ENCODE measurements at regions not wholly inside any gene's neighbourhood (a gene's known extent, or its start where the extent isn't known, plus 50 kb on each side); places are given as distances from the start of the nearest gene placed in this dataset.

DNA sequence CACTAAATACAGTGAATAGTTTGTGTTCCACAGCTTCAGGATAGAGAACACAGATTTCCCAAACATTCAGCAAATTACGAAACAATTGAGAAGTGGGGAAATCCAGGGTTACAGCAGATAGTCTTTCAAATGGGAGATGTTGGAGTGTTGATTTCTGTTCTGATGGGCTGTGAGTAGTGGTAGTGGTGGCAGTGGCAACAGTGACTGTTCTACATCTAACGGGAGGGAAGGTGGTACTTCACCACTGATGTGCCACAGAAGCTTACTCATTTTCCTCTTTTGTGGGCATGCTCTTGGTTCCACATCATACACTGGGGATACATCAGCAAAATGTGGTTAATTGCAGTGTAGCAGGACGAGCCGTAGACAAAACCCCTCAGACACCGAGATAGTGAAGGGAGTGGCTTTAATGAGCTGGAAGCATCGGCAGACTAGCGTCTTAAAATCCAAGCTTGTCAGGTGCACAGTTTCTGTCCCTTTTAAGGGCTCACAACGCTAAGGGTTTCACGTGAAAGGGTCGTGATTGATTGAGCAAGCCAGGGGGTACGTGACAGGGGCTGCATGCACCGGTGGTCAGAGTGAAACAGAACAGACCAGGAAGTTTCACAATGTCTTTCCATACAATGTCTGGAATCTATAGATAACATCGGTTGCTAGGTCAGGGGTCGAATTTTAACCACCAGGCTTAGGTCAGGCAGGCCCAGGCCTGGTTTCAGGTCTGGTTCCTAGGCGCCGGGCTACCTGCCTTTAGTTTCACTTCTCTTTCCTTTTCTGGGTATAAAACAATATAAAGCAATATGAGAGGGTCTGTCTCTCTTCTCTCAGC lies 330.6 kb upstream of the FBXO33 start:
- no peak for DNase-seq (ENCODE audit: low read depth)

DNA sequence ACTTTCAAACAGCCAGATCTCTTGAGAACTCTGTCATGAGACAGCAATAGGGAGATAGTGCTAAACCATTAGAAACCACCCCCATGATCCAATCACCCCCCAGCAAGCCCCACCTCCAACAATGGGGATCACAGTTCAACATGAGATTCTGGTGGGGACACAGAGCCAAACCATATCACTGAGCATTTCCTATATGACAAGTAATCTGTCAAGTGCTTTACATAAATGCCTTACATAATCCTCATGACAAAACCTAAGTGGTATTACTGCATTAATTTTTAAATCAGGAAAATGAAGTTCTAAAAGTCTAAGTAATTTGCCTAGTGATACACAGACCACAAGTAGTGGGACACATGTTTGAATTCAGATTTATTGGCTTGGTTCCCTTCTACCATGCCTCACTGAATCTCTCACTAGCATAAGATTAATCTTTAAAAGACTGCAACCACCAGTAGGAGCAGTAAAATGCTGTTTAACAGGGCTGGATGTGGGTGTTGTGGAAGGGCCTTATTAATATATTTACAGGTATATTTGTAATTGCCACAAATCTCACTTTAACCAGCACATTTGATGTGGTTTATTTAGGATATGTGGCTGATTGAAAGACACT lies 323.1 kb upstream of the FBXO33 start:
- no peak for DNase-seq (ENCODE audit: low read depth)

DNA sequence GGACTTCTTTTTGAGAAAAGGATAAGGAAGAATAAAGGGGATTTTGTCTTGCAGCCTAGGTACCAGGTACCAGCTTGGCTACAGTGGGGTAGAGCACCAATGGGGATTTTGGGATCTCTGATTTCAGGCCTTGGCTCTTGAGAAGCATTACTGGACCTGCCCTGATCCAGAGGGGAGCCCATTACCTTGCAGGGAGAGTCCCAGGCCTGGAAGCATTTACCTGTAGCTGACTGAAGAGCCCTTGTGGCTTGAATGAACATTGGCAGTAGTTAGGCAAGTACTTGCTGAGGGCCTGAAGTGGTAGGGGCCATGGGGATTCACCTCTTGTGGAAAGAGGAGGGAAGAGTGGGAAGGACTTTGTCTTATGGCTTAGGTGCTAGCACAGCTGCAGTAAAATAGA lies 308.2 kb upstream of the FBXO33 start:
- no peak for DNase-seq (ENCODE audit: low read depth)

DNA sequence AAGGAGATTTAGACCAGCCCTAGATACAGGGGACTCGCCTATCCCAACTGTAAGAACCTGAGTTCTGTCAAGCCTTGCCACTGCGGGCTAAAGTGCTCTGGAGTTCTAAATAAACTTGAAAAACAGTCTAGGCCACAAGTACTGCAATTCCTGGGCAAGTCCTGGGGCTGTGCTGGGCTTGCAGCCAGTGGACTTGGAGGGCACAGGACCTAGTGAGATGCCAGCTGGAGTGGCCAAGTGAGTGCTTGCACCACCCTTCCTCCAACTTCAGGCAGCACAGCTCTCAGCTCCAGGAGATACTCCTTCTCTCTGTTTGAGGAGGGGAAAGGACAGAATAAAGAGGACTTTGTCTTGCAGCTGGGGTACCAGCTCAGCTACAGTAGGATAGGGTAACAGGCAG lies 307.6 kb upstream of the FBXO33 start:
- no peak for DNase-seq (ENCODE audit: low read depth)

DNA sequence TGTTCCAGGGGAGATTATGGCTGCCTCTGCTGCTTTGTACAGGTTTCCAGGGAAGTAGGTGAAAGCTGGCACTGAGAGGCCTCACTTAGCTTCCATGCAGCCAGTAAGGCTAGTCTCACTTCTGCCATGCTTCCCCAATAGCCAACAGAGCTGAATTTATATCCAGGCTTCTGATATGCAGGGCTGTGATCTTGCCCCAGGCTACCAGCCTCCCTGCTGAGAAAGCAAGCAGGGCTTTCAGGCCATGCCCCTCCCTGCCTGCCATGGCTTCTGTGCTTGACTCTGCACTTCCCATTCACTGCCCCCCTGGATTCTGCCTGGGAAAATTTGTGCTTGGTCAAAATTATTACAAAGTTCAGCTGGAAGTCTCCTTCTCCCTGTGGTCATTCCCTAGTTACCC lies 302.1 kb upstream of the FBXO33 start:
- no peak for DNase-seq (ENCODE audit: low read depth)

DNA sequence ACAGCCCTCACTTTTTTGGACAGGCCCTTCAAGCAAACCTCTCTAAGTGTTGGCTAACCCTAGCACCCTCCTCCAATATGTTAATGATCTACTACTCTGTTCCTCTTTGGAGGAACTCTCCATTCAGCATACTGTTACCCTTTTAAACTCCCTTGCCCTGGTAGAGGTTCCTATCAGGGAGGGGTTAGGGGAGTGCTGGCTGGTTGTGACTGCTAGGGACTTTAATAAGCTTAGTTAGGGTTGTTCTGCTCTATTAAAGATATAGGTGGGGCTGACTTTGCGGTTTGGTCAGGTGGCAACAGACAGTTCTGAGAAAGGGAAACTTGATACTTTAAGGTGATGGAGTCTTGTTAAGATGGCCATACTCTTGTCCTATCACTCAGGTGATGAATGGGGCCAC lies 301.5 kb upstream of the FBXO33 start:
- DNase-seq (ENCODE audit: low read depth): no peak

DNA sequence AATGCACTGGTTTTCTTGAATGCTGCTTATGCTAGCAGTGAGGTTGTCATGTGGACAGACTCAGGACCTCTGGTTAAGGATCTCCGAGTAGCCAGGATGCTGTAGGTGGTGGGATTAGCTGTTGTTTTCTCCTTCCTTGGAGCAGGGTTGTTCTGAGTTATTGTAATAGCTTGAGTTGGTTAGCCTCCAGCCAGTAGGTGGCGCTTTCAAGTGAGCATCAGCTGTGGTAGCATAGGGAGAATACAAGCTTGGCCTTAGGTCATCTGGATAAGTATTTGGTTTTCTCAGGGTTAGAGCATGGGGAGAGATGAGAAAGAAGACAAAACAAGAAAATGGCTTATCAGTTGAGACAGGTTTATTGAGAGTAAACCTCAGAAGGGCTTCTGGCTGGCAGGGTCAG lies 299.7 kb upstream of the FBXO33 start:
- DNase-seq (ENCODE audit: low read depth): no peak

DNA sequence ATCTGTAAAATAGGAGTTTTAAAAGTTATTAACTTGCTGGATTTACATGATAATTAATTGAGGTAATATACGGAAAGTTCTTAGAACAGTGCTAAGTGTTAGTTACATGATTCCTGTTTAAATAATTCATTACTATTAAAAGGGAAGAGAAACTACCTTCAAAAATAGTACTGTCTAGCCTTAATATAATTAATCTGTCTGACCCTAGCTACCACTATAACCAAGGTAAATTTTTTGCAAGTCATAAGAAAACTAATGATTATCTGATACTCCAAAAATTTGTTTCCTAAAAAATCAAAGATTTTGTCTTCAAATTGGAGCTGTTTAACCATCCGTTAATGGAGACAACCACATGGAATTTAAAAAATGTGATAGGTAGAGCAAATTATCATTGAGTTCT lies 294.3 kb upstream of the FBXO33 start:
- no peak for DNase-seq (ENCODE audit: low read depth)

DNA sequence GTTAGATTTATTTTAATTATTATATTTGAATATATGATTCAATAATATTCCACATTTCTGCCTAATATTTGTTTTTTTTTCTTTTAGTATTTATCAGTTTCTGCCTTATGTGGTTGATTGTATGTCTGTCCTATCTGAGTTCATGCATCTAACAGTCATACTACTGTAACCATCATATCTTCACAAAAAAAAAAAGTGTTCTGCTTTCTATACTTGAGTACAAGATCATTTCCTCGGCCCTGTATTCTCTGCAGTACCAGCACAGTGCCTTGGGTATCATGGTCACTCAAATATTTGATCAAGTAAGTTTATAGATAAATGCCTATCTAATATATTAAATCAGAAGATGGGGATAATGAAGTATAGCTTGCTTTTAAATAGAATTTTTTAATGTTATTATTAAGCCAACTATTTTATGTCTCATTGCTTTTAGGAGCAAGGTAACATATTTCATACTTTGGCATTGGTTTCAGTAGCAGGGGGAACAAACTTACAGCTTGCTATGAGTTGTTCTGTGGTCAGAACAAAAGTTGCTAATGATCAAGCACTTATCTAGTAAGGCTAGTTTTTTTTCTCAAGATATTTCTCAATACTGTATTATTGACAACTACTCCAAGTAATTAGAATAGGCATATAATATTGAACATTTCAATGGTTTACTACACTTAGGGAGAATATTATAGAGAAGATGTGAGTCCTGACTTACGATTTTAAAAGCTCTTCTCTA lies 290.5 kb upstream of the FBXO33 start:
- no peak for DNase-seq (ENCODE audit: low read depth)

DNA sequence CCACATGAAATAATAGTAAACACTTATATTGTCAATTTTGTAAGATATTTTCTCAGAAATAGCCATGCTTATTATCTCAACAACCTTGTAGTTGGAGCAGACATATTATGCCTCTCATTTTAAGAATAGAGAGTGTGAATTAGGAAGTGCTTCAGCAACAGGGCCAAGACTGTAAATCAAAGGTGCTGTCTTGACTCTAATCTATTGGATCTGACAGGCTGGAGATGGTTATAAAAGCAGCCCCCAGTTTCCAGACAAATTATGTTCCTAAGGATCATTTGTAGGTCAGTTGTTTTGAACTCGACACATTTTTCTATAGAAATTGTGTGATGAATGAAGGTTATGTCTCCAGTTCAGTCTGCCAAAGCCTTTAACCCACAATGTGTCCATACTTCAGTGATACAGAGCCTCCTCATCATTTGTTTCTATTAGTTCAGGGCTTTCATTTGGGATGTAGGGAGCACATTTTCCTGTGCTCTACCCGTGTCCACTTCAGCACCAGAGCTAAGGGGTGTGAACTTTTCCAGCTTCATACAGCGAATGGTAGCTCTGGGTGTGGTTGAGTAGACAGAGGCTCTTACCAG lies 284.8 kb upstream of the FBXO33 start:
- no peak for DNase-seq (ENCODE audit: low read depth)

DNA sequence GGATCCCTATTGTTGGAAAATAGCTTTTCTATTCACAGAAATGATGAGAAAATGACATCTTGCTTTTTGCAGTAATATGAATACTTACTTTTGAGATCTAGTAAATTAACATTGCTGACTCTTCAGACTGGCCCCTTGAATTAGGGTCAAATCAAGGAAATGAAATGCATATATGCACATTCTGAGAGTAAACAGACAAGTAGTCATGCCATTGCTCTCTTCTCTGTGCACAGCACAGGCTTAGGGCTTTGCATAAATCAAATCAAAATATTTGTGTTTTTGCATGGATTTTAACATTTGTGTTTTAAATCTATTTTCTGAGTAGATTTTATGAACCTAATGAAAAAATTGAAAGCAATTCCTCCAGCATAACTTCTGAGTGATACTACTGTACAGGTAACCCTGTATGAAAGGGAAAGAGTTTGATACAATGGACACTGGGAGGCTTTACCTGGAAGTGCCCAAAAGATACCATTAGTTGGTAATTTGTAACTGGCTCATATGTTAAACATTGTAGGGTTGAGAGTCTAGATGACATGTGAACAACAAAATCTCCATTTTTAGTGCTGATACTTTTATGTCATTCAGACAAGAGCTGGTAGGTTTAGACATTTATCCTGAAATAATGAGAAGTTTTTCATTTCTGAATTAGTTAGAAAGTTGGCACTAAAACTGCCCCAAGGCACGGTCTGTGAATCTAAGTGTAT lies 280.2 kb upstream of the FBXO33 start:
- no peak for DNase-seq (ENCODE audit: low read depth)

DNA sequence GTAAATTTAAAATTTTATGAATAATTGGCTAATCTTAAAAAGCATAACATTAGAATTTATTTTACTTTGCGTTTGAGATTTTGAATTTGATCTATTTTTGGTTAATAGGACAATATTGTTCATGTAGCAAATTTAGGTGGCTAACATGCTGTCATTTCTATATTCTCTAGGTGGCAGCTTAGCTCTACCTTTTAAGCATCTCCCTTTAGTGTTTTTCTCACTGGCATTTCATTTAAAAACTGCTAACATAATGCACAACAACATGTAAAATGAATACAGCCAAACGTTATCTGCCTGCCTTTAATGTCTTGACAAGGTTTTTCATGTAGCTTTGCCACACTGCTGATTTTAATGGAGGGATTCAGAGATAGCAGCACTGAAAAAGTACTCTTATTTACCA lies 272.4 kb upstream of the FBXO33 start:
- DNase-seq (ENCODE audit: low read depth): no peak

DNA sequence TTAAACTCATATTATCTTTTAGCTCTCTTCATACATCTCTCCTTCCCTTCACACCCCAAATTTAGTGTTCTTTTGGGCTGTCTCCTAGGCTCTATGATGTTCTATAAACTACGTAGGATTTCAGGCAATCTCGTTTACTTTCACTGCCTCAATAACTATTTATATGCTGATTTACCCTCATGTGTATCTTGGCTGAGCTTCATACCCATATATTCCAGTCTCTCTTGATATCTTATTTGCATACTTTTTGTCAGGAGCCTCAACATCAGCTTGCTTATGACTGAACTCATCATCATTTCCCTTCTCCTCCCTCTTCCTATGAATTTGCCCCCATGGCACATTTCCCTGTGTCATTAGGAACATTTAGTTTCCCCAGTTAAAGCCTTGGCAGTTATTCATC lies 262.1 kb upstream of the FBXO33 start:
- no peak for DNase-seq (ENCODE audit: low read depth)

DNA sequence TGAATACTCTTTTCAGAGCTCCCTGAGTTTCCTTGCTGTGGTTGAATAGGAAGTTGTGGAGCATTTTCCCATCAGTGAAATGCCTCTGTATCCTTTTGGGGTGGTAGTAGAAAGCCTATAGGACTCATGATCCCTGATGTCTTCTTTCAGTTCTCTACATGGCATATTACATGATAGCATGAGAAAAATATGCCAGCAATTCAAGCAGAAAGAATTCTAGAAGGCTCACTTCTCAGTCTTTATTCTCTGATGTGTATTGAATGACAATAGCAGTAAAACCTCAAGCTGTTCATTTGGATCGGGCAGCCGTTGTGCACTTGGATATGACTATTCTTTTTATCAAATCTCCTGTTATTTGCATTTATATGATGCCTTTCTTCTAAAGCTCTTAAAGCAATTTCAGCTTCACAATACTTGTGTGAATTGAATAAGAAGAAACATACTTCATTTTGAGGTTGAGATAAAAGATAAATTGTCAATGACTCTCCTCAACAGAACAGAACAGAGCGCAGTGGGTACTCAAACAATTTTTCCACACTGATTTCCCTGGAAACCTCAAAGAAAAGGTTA lies 251.5 kb upstream of the FBXO33 start:
- no peak for DNase-seq (ENCODE audit: low read depth)

DNA sequence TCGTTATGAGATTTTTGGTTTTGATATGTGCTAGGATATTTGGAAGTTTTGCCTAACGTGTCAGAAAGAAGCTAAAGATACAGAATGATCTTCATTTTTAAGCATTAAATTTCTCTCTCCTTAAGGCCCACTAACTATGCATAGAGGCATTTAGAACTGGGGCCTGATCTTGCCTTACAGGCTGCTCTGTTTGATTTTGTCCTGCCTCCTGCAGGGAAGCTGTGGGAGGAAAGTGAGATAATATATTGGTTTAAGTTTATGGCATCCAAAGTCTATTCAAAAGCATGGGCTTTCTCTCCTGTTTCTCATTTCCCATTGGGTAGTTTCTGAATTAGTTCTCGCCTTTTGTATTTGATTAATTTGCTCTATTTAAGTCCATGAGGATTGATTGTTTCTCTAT lies 250.3 kb upstream of the FBXO33 start:
- no peak for DNase-seq (ENCODE audit: low read depth)

DNA sequence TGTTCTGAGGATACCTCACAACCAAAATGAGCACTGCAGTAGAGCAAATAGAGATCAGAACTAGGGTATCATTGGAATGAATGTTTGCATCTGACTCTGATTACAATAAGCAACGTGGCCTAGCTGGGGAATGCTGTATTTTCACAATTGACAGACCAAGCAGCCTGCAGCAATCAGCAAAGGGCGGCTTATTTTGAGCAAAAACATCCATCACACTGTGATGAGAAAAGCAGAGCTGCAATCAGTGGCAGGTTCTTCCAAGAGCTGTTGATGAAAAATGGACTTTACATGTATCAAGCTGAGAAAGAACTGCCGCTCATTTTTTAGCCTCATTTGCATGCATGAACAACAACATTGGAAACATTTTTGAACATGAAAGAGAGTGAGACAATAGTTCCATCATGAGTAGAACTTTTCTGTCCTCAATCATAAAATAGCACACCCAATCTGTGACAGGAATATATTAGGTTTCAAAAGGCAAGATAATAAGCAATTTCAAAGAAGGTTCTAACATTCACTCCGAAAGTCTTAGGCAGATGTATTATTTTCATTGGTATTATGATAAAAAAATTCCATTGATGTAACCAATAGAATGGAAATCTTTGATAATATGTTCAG lies 249.7 kb upstream of the FBXO33 start:
- DNase-seq (ENCODE audit: low read depth): no peak

DNA sequence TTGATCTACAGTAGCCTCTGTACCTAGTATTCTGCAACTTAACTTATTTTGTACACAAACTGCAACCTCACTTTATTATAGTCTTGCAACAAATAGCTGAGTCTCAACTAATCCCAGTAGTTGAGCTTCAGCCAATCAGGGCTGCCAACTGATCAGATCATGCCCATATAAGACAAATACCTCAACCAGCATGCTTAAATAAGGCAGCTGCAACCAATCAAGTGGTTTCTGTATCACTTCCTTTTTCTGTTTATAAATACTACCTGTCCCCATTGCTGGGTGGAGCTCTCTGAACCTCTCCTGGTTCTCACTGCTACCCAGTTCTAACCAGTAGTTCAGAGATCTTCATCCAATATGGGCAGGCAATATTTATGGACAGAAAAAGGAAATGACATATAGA lies 248.5 kb upstream of the FBXO33 start:
- DNase-seq (ENCODE audit: low read depth): no peak

DNA sequence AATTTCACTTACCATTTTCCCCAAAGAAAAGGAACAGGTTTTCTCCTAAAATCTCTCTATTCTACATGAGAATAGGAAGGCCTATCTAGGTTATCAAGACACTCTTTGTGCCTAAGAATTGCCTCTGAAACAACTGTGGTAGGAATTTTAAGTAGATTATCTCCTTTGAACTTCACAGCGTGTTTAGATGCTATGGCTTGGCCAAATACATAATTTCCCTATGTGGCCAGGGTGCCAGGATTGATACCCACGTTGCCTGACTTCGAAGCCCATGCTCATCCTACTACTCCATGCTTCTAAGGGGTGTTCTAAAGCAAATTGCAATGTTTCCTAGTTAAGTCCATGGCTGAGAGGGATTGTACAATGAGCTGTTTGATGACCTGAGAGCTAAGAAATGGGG lies 241.5 kb upstream of the FBXO33 start:
- DNase-seq (ENCODE audit: low read depth): no peak

DNA sequence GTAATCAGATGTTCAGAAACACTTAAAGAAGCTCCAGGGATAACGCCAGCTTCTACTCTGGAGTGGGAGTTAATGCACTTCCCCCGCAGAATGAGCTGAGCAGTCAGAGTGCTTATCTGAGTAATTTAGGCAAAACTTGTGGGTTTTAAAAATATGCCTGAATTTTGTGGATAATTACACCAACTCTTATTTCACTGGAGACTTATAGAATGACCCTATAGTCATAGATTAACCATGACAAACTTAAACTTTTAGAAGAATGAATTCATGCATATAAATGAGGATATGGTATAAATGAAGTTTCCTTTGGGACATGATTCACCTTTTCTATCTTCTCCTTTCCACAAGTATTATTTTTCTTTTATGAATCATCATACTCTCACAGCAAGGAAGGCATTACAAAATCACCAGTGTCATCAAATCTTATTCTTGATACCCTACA lies 241.1 kb upstream of the FBXO33 start:
- DNase-seq (ENCODE audit: low read depth): no peak

DNA sequence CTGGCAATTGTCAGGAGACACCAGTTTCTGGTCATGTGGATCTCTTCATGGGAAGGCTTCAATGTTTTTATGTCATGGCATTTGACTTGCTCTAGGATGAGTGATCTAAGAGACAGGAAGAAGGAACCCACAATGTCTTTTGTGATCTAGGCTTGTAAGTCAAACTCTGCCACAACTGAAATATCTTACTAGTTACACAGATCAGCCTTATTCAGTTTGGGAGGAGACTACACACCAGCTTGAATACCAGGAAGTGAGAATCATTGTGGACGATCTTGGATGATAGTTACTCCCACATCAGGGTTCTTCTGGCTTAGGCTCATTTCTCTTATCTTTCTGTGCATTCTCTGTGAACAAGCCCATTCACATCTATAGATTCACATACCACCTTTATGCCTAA lies 236.2 kb upstream of the FBXO33 start:
- DNase-seq (ENCODE audit: low read depth): no peak

DNA sequence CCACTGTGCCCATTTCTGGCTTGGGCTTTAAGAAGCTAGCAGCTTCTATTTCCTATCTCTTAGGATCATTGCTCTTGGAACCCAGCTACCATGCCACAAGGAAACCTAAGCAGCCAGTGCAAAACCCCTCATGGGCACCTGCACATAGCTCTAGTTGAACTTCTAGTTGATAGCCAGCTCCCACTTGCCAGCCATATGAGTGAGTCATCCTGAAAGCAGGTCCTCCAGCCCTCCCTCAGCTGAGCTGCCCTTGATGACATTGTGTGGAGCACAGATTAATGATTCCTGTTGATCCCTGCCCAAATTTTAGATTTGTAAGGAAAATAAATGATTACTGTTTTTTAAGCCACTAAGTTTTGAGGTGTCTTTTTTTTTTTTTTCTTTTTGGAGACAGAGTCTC lies 234.2 kb upstream of the FBXO33 start:
- no peak for DNase-seq (ENCODE audit: low read depth)

All from fibroblast of the conjunctiva (primary cell).